H9 (cell line): ENCODE measurements at regions not wholly inside any gene's neighbourhood (a gene's known extent, or its start where the extent isn't known, plus 50 kb on each side); places are given as distances from the start of the nearest gene placed in this dataset.

ENCODE experiments used
- DNase-seq: peaks from one replicate; pipeline ENCODE4 v3.0.0-alpha.2; 2017
- H2AFZ ChIP-seq: one replicate; pipeline ENCODE4 v1.6.1; 2013; ENCODE audit warnings: mild to moderate bottlenecking, low read length, control low read depth, moderate library complexity
- H2AK5ac ChIP-seq: 2 replicates; pipeline ENCODE4 v1.6.1; 2013; ENCODE audit warnings: low read length, control low read depth, mixed read lengths; ENCODE audit not compliant: insufficient read length
- H2BK120ac ChIP-seq: one replicate; pipeline ENCODE4 v1.6.1; 2013; ENCODE audit warnings: low read depth, mild to moderate bottlenecking, low read length, control low read depth, inconsistent platforms; ENCODE audit not compliant: poor library complexity, severe bottlenecking
- H2BK12ac ChIP-seq: 2 replicates; pipeline ENCODE4 v1.6.1; 2013; ENCODE audit warnings: low read length, control low read depth, mixed read lengths, low read depth; ENCODE audit not compliant: insufficient read length
- H2BK15ac ChIP-seq: 2 replicates; pipeline ENCODE4 v1.6.1; 2013; ENCODE audit warnings: low read depth, low read length, control low read depth
- H2BK20ac ChIP-seq: one replicate; pipeline ENCODE4 v1.6.1; 2013; ENCODE audit warnings: low read depth, mild to moderate bottlenecking, low read length, control low read depth, inconsistent platforms; ENCODE audit not compliant: poor library complexity, severe bottlenecking
- H2BK5ac ChIP-seq: 2 replicates; pipeline ENCODE4 v1.6.1; 2013; ENCODE audit warnings: low read length, control low read depth, mixed read lengths; ENCODE audit not compliant: insufficient read length
- H3K14ac ChIP-seq: 2 replicates; pipeline ENCODE4 v1.6.1; 2013; ENCODE audit warnings: low read length, control low read depth; ENCODE audit not compliant: insufficient read depth
- H3K18ac ChIP-seq: 2 replicates; pipeline ENCODE4 v1.6.1; 2013; ENCODE audit warnings: low read depth, mild to moderate bottlenecking, mixed read lengths, low read length, control low read depth; ENCODE audit not compliant: insufficient read length
- H3K23ac ChIP-seq: 2 replicates; pipeline ENCODE4 v1.6.1; 2013; ENCODE audit warnings: low read length, control low read depth, mixed read lengths, low read depth; ENCODE audit not compliant: insufficient read length
- H3K23me2 ChIP-seq: 2 replicates; pipeline ENCODE4 v1.6.1; 2013; ENCODE audit warnings: low read depth, mild to moderate bottlenecking, mixed read lengths, low read length, control low read depth; ENCODE audit not compliant: insufficient read length, poor library complexity, severe bottlenecking
- H3K27ac ChIP-seq: 2 replicates; pipeline ENCODE4 v1.5.1; 2013; ENCODE audit warnings: low read length, control low read depth, mixed read lengths, low read depth; ENCODE audit not compliant: insufficient read length
- H3K27me3 ChIP-seq: 2 replicates; pipeline ENCODE4 v1.6.1; 2013; ENCODE audit warnings: low read length, control low read depth, inconsistent platforms; ENCODE audit not compliant: insufficient read depth
- H3K4ac ChIP-seq: 2 replicates; pipeline ENCODE4 v1.6.1; 2013; ENCODE audit warnings: low read depth, mild to moderate bottlenecking, control low read depth, inconsistent platforms, low read length, moderate library complexity
- H3K4me1 ChIP-seq: 2 replicates; pipeline ENCODE4 v1.6.1; 2013; ENCODE audit warnings: low read length, control low read depth, inconsistent platforms; ENCODE audit not compliant: insufficient read depth
- H3K4me2 ChIP-seq: 2 replicates; pipeline ENCODE4 v1.6.1; 2013; ENCODE audit warnings: low read length, control low read depth, mixed read lengths; ENCODE audit not compliant: insufficient read length, insufficient read depth
- H3K56ac ChIP-seq: 2 replicates; pipeline ENCODE4 v1.6.1; 2013; ENCODE audit warnings: low read depth, mild to moderate bottlenecking, mixed read lengths, low read length, control low read depth; ENCODE audit not compliant: insufficient read length
- H3K79me1 ChIP-seq: 2 replicates; pipeline ENCODE4 v1.6.1; 2013; ENCODE audit warnings: low read depth, mild to moderate bottlenecking, moderate library complexity, low read length, control low read depth, inconsistent platforms; ENCODE audit not compliant: insufficient read depth, poor library complexity, severe bottlenecking
- H3K79me2 ChIP-seq: 2 replicates; pipeline ENCODE4 v1.6.1; 2013; ENCODE audit warnings: low read length, control low read depth, inconsistent platforms; ENCODE audit not compliant: insufficient read depth
- H3K9ac ChIP-seq: 2 replicates; pipeline ENCODE4 v1.6.1; 2013; ENCODE audit warnings: low read length, control low read depth, mixed read lengths; ENCODE audit not compliant: insufficient read length; ENCODE audit errors: extremely low read depth
- H3K9me3 ChIP-seq: one replicate; pipeline ENCODE4 v1.6.1; 2013; ENCODE audit warnings: low read depth, low read length, inconsistent platforms; ENCODE audit not compliant: control insufficient read depth
- H3T11ph ChIP-seq: one replicate; pipeline ENCODE4 v1.6.1; 2013; ENCODE audit warnings: mild to moderate bottlenecking, low read length, control low read depth, inconsistent platforms
- H4K20me1 ChIP-seq: one replicate; pipeline ENCODE4 v1.6.1; 2013; ENCODE audit not compliant: control insufficient read depth, insufficient read length, insufficient read depth
- H4K5ac ChIP-seq: 2 replicates; pipeline ENCODE4 v1.6.1; 2013; ENCODE audit warnings: low read depth, mild to moderate bottlenecking, mixed read lengths, low read length, control low read depth; ENCODE audit not compliant: insufficient read length
- H4K8ac ChIP-seq: replicated peaks from 2 replicates; pipeline ENCODE4 v1.6.1; 2013; ENCODE audit warnings: low read length, control low read depth, mixed read lengths, low read depth; ENCODE audit not compliant: insufficient read length
- H4K91ac ChIP-seq: 2 replicates; pipeline ENCODE4 v1.6.1; 2013; ENCODE audit warnings: low read depth, mild to moderate bottlenecking, moderate library complexity, mixed read lengths, low read length, control low read depth; ENCODE audit not compliant: insufficient read length
- H3K27ac Mint-ChIP-seq, 3 experiments: 2 replicates in 2 of 3; 3 replicates in 1 of 3; pipeline ENCODE4 v1.8.0; 2020 to 2021; ENCODE audit warnings: mixed read lengths in 3 of 3, mild to moderate bottlenecking in 1 of 3, moderate library complexity in 1 of 3
- H3K27me3 Mint-ChIP-seq: 2 replicates; pipeline ENCODE4 v1.8.0; 2021; ENCODE audit warnings: low read depth, mild to moderate bottlenecking, moderate library complexity, mixed read lengths
- H3K36me3 Mint-ChIP-seq, 3 experiments: 2 replicates in 2 of 3; 3 replicates in 1 of 3; pipeline ENCODE4 v1.8.0; 2020 to 2021; ENCODE audit warnings: low read depth in 3 of 3, mixed read lengths in 3 of 3; ENCODE audit not compliant: insufficient read depth in 1 of 3
- H3K4me1 Mint-ChIP-seq, 2 experiments: 2 replicates each; pipeline ENCODE4 v1.8.0; 2020; ENCODE audit warnings: mixed read lengths in 2 of 2
- H3K4me3 Mint-ChIP-seq, 2 experiments: 2 replicates in 1 of 2; 3 replicates in 1 of 2; pipeline ENCODE4 v1.8.0; 2020 to 2021; ENCODE audit warnings: mild to moderate bottlenecking in 2 of 2, mixed read lengths in 2 of 2, moderate library complexity in 1 of 2
- H3K9me3 Mint-ChIP-seq, 2 experiments: 2 replicates in 1 of 2; 3 replicates in 1 of 2; pipeline ENCODE4 v1.8.0; 2020; ENCODE audit warnings: mild to moderate bottlenecking in 2 of 2, mixed read lengths in 2 of 2, moderate library complexity in 1 of 2
- CTCF ChIP-seq: fragments of 200-600 bp; sonication (generic); conservative IDR thresholded peaks from 3 replicates; pipeline ENCODE4 v1.8.0; 2021; ENCODE audit warnings: antibody characterized with exemption, mild to moderate bottlenecking
- whole genome bisulfite sequencing: extraction: QIAGEN DNeasy Blood & Tissue Kit; methylation state at CpG from one replicate; pipeline ENCODE4 v1.1.7; 2013; ENCODE audit warnings: missing lambda C conversion rate, low lambda C conversion rate, mixed read lengths; ENCODE audit not compliant: insufficient read length; ENCODE audit errors: extremely low coverage; 5-methylcytosine and 5-hydroxymethylcytosine counted together

- Histone ChIP-seq H4K8ac (no peak overlapping the region), H2BK20ac (no peak overlapping the region), H2BK5ac (no peak overlapping the region), H2BK15ac (no peak overlapping the region), H3K18ac (no peak overlapping the region), H3K27me3 (no peaks in the 10 kb centered on the region), H3K56ac (no peak overlapping the region), H3K4me2 (no peak overlapping the region), H2AFZ (no peak overlapping the region), H3K14ac (no peak overlapping the region), H3K23ac (no peak overlapping the region), H3K79me1 (no peaks in the 10 kb centered on the region), H3K27ac (no peak overlapping the region), H3K4ac (no peak overlapping the region), H4K5ac (no peak overlapping the region), H2AK5ac (no peak overlapping the region), H2BK12ac (no peak overlapping the region), H3K9ac (no peak overlapping the region), H3T11ph (no peak overlapping the region), H3K4me1 (no peaks in the 10 kb centered on the region; the same call in 1 of the 2 replicates), H4K20me1 (no peaks in the 10 kb centered on the region), H4K91ac (no peak overlapping the region), H2BK120ac (no peak overlapping the region), H3K23me2 (no peaks in the 10 kb centered on the region), H3K79me2 (no peaks in the 10 kb centered on the region), H3K9me3 (no peaks in the 10 kb centered on the region)
- WGBS, result no CpG with 5 or more reads among the region's 17 CpGs
- no peak overlapping the region for H3K4me3 Mint-ChIP-seq
- no peaks in the 10 kb centered on the region for H3K9me3 Mint-ChIP-seq
- no peak for DNase-seq
- H3K27me3 Mint-ChIP-seq, result peaks cover 10% of the 10 kb centered on the region
- no peaks in the 10 kb centered on the region for H3K36me3 Mint-ChIP-seq
- peaks cover 20 to 29% of the 10 kb centered on the region in 2 experiments for H3K4me1 Mint-ChIP-seq
- no peak overlapping the region for H3K27ac Mint-ChIP-seq
- no peak for TF ChIP-seq CTCF
These were observed 57.8 kb upstream of the HS6ST1 start for GRCh38 chr2:128376241-128377041.
